Epithelial cell of prostate (primary cell): ENCODE measurements at regions not wholly inside any gene's neighbourhood (a gene's known extent, or its start where the extent isn't known, plus 50 kb on each side); places are given as distances from the start of the nearest gene placed in this dataset.
"Not testable (repeated sequence)": the region's sequence is repeated elsewhere in the genome, so short reads cannot be mapped to it uniquely, and the experiment has no call there.

Experiments
- DNase-seq: peaks from one replicate; pipeline ENCODE4 v3.0.0-alpha.2; 2011; ENCODE audit warnings: low read depth, low spot score
- H3K27ac ChIP-seq: fragments of 450-650 bp; 2 replicates; pipeline ENCODE4 v1.5.1; 2017; ENCODE audit warnings: mild to moderate bottlenecking

DNA sequence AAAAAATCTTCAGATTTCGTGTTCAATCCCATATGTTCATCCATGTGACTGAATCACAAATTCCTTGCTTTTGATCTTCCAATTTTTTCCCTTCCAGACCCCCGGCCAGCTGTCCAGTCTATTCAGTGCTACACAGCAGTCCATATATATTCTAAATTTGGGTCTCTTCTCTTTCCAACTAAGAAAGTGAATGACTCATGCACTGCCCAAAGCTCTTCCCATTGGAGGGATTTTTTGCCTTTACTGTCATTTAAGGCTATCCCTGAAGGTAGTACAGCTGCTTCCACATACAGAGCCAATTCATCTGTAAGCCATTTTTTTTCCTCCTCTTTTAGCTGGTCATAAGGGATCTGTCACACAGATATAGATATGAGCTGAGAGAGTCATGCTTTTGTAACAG is 478.3 kb downstream of the DMRT2 start:
- H3K27ac ChIP-seq = no peak overlapping the region

DNA sequence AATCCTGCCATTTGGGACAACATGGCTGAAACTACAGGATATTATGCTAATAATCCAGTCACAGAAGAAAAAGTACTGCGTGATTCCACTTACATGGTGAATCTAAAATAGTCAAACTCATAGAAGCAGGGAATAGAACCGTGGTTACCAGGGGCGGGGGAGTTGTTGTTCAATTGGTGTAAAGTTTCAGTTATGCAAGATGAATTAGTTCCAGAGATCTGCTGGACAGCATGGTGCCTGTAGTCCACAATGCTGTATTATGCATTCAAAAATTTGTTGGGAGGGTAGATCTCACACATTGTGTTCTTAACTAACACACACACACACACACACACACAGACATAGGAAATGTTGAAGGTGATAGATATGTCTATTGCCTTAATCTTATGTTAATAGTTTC is 480.5 kb downstream of the DMRT2 start:
- no peak for DNase-seq

More for the DNA sequence above, 478.3 kb downstream of the DMRT2 start:
- DNase-seq = no peak

DNA sequence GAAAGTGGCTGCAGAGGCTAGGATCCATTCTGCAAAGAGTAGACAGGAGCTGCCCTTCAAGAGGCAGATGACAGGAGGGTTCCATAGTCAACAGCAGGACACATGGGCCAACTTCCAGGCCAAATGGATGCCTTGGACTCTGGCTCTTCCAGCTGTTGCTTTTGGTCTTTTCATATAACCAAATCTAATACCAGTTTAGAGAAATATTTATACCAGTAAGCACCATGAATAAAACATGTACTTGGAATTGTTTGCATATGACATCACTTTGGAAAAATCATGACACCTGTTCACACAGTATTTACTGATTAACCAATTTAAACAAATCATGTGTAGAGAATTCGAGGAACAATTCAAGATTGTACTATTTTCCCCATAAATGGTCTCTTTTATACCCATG is 481.3 kb downstream of the DMRT2 start:
- no peak overlapping the region for H3K27ac ChIP-seq
- DNase-seq = no peak

More for the DNA sequence above, 480.5 kb downstream of the DMRT2 start:
- H3K27ac ChIP-seq = no peak overlapping the region

DNA sequence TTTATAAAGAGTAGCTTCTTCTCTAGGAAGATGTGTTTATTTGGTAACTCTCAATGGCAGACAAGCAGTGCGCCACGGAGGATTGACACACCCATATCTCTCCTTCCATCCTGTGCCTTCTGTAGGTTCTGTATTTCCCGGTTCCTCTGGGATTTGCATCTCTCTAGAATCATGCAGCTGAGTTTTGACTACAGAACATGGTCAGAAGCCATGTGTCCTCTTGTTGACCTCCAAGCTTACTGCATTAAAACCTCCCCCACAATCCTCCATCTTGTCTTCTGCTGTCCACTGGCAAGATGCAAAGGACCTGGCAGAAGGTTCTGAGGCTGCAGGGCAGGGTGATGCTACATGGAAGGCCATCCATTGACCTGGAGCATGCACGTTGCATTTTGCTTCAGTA is 482.0 kb downstream of the DMRT2 start:
- DNase-seq = no peak
- H3K27ac ChIP-seq = no peak overlapping the region

DNA sequence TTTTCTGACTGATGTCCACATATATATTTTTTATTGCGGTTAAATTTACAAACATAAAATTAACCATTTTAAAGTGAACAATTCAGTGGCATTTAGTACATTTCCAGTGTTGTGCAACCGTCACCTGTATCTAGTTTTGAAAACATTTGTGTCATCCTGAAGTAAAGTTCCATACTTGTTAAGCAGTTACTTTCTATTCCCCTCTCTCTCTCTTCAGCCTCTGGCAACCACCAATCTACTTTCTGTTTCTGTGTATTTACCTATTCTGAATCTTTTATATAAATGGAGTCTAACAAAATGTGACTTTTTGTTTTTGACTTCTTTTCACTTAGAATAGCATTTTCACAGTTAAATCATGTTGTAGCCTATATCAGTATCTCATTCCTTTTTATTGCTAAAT is 480.1 kb upstream of the SMARCA2 start:
- H3K27ac ChIP-seq = no peak overlapping the region
- no peak for DNase-seq

DNA sequence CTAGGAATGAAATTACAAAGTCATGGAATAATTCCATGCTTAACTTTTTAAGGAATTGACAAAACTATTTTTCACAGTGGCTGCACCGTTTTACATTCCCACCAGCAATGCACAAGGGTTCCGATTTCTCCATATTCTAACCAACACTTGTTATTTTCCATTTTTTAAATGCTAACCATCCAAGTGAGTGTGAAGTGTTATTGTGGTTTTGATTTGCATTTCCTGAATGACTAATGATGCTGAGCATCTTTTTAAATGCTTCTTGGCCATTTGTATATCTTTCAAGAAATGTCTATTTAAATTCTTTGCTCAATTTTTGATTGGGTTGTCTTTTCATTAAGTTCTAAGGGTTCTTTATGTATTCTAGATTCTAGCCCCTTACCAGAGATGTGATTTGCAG is 479.5 kb upstream of the SMARCA2 start:
- no peak overlapping the region for H3K27ac ChIP-seq
- no peak for DNase-seq

DNA sequence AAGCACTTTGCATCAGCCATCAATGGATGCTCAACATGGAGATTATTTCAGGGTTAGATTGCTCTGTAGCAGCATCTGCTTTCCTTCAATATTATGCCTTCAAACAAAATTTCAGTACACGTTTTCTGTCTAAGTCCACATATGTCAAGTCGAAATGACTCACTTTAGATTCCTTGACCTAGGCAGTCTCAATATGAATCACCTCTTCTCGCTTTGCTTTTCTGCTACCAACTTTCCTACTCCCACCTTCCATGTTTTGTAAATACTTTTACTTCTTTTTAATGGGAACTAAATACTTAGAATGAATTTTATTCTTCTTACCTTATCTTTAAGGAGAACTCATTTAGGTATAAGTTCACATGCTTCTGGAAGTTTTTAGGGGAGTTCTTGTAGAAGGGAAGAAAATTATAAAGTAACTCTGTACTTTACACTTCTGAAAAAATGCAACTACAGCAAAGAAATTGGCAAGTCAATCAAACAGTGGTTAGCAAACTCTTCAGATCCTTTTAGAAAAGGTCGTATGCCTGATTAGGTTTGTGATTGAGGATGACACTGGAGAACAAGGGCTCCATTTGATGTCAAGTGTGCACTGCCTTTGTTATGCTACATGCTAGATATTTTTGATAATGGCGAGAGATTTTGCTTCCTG is 478.5 kb upstream of the SMARCA2 start:
- DNase-seq = no peak
- H3K27ac ChIP-seq = no peak overlapping the region

DNA sequence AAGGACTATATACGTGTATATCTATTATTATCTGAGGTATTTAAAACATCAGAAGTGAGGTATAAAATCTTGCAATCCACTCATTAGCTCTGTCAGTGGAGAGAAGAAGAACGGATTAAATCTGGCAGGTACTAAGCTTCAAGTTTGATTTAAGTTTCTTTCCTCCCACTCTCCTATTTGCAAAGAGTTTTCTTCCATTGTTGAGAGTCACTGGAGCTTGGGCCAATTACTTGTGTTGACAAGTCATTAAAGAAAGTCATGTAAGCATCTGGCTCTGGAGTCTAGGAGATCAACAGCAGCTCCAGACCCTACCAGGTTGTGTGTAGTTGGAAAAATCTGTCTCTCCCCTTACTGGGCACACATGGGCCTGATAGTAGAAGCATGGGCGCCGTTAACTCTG is 476.8 kb upstream of the SMARCA2 start:
- no peak overlapping the region for H3K27ac ChIP-seq
- no peak for DNase-seq

DNA sequence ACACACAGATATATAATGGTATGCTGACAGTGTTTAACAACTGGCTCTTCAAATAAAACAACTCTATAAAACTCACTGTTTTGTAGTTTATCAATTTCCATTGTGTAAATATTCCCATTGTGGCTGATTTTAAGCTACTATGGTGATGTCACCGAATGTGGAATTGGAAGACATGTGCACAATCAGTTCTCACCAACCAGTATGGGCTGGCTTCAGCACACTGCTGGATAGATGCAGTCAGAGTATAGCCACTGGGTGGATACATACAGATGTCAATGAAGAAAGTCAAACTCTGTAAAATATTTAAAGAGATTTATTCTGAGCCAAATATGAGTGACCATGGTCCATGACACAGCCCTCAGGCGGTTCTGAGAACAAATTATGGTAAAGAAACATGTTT is 475.9 kb upstream of the SMARCA2 start:
- DNase-seq = no peak
- H3K27ac ChIP-seq = no peak overlapping the region

DNA sequence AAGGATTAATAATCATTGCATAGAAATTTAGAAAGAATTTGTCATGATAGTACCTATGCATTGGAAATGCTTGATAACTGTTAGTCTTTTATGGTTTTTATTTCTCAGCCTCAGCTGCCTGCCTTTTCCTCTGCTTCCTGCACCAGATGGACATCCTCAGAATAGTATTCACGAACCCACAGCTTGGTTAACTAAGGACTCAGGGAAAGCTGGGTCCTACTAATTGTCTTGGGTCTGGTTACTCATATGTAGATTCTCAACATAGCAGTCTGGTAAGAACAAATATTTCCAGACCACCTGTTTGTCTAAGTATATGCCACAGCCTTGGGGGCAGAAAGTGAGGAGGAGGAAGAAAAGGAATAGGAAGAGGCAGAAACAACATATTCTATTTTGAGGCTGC is 464.5 kb upstream of the SMARCA2 start:
- DNase-seq = no peak
- H3K27ac ChIP-seq = no peak overlapping the region

DNA sequence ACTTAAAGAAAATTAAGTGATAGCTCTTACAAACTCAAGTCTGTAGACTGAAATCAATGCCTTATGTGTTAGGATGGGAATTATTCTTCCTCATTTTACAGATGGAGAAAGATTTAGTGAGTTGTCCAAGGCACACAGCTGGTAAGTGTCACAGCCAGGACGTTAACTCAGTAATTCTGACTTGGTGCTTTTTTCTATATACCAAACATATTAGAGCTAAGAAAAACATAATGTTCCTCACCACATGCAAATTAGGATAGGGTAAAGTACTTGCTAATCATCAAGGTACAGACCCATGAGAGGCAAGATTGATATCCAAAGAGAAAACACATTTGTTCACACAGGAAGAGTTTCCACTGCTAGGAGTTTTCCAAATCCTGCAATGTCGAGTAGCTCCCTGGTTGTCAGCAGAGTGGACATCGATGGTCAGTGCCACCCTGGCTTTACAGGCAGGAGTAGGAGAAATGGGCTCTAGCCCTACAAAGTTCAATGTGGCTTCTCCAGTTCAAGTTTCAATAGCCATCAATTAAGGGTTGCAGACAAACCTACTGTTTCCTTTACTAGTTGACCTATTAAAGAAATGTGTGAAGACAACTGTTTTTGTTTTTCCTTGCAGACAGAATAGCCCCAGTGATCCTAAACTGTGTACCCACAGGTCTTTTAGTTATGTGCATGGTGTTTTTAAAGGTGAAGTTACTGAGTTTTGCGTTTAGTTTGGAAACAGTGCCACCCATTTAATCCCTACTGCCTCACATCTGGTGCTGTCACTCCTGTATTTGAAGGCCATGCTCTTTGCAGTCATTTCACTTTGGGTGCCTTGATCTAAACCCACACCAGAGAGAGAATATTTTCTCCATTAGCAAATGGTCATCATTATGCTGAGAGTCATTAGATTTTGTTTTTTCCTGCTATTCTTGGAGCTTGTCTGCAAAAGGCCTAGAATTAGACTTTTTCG is 460.8 kb upstream of the SMARCA2 start:
- DNase-seq = no peak
- H3K27ac ChIP-seq = no peak overlapping the region

DNA sequence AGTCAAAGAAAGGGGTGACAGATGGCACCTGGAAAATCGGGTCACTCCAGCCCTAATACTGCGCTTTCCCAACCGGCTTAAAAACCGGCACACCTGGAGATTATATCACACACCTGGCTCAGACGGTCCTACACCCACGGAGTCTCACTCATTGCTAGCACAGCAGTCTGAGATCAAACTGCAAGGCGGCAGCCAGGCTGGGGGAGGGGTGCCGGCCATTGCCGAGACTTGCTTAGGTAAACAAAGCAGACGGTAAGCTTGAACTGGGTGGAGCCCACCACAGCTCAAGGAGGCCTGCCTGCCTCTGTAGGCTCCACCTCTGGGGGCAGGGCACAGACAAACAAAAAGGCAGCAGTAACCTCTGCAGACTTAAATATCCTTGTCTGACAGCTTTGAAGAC is 456.5 kb upstream of the SMARCA2 start:
- peak; percentile 34 for DNase-seq
- not testable (repeated sequence) for H3K27ac ChIP-seq

DNA sequence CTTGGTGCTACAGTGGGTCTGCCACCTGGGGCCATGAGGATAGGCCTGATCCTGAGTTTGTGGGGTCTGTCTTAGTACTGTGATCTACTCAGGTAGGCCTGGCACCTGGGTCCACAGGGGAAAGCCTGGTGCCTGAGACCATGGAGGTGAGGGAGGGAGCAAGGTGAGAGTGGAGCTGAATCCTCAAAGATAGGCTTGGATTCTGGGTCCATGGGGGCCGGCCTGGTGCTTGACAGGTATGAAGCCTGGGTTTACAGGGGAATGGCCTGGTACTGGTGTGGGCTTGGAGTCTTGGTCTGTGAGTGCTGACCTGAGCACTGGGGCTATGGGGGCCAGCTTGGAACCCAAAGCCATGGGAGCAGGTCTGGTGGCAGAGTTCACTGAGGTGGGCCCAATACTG is 439.2 kb upstream of the SMARCA2 start:
- no peak for DNase-seq

DNA sequence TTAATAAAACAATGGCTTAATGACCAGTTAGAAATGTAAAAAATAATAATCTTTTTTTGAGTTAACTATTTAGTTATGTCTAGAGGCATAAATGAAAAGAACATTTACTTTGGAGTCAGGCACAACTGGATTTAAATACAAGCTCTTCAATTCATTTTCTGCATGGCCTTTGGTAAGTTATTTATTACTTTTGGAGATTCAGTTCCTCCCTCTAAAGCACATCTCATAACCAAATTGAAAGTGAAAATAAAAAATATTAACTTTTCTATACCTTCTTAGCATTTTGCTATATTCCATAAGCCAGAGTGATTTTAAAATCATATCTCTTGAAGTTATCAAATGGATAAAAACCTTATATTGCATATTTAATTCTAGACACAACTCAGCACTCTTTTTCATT is 434.9 kb upstream of the SMARCA2 start:
- DNase-seq = no peak
- H3K27ac ChIP-seq = no peak overlapping the region

More for the DNA sequence above, 439.2 kb upstream of the SMARCA2 start:
- no peak overlapping the region for H3K27ac ChIP-seq

DNA sequence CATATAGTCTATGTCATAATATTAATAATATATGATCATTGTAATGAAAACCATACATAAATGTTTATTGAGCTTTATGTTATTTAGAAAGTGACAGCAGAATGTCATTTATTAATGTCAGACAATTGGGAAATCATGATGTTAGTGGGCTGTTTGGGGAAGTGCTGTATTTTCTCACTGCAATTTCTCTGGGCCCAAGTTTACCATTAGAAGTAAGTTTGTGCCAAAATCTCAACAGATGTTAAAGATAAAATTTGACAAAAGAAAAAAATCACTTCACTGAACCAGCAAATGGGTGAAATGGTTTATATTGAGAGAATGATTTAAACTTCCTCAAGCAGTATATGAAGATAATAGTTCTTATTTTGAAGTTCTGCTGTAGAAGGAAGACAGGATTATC is 433.2 kb upstream of the SMARCA2 start:
- H3K27ac ChIP-seq = no peak overlapping the region
- no peak for DNase-seq

DNA sequence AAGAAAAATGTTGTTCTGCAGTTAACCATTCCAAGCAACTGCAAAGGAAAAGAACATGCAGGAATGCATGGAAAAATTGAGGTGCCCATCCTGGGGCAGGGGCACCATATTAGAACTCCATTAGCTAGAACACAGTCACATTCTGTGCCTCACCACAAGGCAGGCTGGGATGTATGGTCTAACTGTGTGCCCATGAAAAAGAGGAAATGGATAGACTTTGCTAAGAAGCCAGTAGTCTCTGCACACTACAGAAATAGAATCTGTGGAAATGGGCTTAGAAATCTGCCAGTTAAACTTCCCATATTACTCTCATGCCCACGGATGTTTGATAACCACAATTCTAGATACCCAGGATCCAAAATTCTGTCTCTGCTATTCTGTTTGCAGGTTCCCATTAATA is 423.8 kb upstream of the SMARCA2 start:
- H3K27ac ChIP-seq = no peak overlapping the region
- DNase-seq = no peak

DNA sequence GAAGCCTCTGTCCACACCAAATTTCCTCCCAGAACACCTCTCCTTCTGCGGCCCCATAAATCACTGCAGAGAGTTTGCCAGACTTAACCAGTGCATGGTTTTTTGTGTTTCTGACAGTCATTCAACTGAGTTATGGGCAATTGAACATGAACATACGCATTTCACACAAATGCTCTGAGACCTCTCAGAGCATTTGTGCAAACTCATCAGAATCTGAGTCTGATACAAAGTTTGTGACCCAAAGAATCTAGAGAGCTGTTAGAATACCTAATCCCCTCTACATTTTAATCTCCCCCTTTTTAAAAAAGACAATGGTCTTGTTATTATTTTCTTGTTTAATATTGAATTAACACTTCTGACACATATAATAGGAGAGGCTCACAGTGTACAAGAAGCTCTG is 416.9 kb upstream of the SMARCA2 start:
- no peak for DNase-seq
- no peak overlapping the region for H3K27ac ChIP-seq

DNA sequence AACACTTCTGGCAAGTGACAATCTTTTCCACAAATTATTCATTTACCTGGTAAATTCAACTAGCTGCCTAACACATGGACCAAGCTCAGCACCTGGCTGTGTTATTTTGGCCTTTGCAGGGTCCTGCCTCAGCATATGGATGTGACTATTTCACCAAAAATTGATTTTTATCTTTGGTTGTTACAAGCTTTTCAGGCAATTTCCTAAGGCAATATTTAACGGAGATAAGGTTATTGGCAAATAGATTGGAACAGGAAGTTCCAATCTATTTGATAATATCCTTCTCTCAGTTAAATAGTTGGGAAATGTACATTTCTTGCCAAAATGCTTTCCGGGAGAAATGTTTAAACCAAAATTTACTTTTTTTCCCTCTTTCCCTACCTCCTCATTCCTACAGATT is 415.2 kb upstream of the SMARCA2 start:
- no peak for DNase-seq
- H3K27ac ChIP-seq = no peak overlapping the region

DNA sequence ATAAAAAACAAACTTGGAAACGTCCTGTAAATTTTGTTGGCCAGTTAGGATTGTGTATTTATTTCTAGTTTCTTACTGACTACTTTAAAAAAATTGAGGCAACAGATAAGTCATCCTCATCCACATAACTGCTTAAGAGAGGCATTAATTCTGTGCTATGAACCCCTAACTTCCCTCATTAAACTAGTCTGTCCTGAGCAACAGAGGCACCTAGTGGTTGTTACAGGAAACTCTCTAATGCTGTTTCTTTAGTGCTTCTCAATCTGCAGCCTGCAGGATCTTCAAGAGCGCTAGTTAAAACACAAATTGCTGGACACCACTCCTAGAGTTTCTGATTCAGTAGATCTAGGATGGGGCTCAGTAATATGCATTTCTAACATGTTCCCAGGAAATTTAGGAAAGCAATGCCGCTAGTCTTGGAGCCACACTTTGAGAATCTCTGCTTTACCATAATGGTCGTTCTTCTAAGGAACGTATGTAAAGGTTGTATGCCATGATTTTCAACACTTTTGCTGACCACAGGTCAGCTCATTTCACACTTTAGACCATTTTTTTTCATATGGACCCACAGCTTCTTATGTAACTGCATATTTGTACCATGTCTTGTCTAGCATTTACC is 410.1 kb upstream of the SMARCA2 start:
- DNase-seq = no peak
- H3K27ac ChIP-seq = no peak overlapping the region

DNA sequence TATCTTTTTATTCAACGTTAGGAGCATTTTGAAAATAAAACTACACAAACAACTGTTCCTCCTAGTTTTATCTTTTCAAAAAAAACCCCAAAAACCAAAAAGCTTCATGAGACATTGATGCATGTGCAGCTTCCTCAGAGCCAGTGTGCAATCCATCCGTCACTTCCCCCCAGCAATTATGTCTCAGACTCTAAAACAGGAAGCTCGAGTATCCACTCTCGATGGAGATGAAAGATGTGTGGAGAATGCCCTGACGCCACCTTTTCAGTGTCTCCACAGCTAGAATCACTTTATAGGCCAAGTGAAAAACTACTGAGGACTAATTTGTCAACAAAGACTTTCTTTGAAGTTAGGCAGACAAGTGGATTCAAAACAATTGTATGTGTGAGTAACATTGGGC is 408.9 kb upstream of the SMARCA2 start:
- no peak overlapping the region for H3K27ac ChIP-seq
- no peak for DNase-seq

DNA sequence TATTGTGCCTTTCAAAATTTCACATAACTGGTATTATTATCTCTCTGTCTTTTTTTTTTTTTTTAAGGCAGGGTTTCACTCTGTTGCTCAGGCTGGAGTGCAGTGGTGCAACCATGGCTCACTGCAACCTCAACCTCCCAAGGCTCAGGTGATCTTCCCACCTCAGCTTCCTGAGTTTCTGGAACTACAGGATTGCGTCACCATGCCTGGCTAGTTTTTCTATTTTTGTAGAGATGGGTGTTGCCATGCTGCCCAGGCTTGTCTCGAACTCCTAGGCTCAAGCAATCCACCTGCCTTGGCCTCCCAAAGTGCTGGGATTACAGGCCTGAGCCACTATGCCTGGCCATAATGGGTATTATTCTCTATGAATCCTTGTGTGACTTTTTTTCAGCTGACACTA is 402.3 kb upstream of the SMARCA2 start:
- peak overlapping the region; percentile 32 for H3K27ac ChIP-seq
- DNase-seq = peak; percentile 41
